Activated T-cell treated with anti-CD3 and anti-CD28 coated beads for 1 hour (primary cell): ENCODE measurements at regions not wholly inside any gene's neighbourhood (a gene's known extent, or its start where the extent isn't known, plus 50 kb on each side); places are given as distances from the start of the nearest gene placed in this dataset.

ENCODE experiments used
- DNase-seq: peaks from one replicate; pipeline ENCODE4 v3.0.0-alpha.2; 2020; ENCODE audit warnings: low read depth

- DNase-seq = no peak
These were observed 1349.0 kb downstream of the BRD1 start for GRCh38 chr22:48478529-48479265.

- no peak for DNase-seq
These were observed 1349.5 kb downstream of the BRD1 start for GRCh38 chr22:48478124-48478523.

GRCh38 chr22:48477031-48477721 is 1350.5 kb downstream of the BRD1 start:
- DNase-seq = no peak

- DNase-seq = no peak
These were observed 1351.1 kb downstream of the BRD1 start for GRCh38 chr22:48476577-48476976.

GRCh38 chr22:48475661-48476345 is 1351.9 kb downstream of the BRD1 start:
- DNase-seq = no peak

- DNase-seq = no peak
These were observed 1352.8 kb downstream of the BRD1 start for GRCh38 chr22:48474881-48475280.

GRCh38 chr22:48473202-48473601 is 1354.5 kb downstream of the BRD1 start:
- DNase-seq = no peak

GRCh38 chr22:48464246-48464645 is 1363.4 kb downstream of the BRD1 start:
- no peak for DNase-seq

- DNase-seq = no peak
These were observed 1367.5 kb downstream of the BRD1 start for GRCh38 chr22:48459859-48460823.

GRCh38 chr22:48459259-48459658 is 1368.4 kb downstream of the BRD1 start:
- no peak for DNase-seq

- no peak for DNase-seq
These were observed 1371.2 kb downstream of the BRD1 start for GRCh38 chr22:48456449-48456848.

GRCh38 chr22:48453751-48454485 is 1373.8 kb downstream of the BRD1 start:
- no peak for DNase-seq

- no peak for DNase-seq
These were observed 1374.5 kb downstream of the BRD1 start for GRCh38 chr22:48453171-48453570.

- no peak for DNase-seq
These were observed 1374.9 kb downstream of the BRD1 start for GRCh38 chr22:48452766-48453165.

- no peak for DNase-seq
These were observed 1375.8 kb downstream of the BRD1 start for GRCh38 chr22:48451891-48452290.

GRCh38 chr22:48450188-48450825 is 1377.4 kb downstream of the BRD1 start:
- no peak for DNase-seq

- no peak for DNase-seq
These were observed 1378.0 kb downstream of the BRD1 start for GRCh38 chr22:48449466-48450187.

GRCh38 chr22:48448821-48449220 is 1378.9 kb downstream of the BRD1 start:
- no peak for DNase-seq

- no peak for DNase-seq
These were observed 1382.4 kb downstream of the BRD1 start for GRCh38 chr22:48445113-48445827.
